H1 (cell line): ENCODE measurements at regions not wholly inside any gene's neighbourhood (a gene's known extent, or its start where the extent isn't known, plus 50 kb on each side); places are given as distances from the start of the nearest gene placed in this dataset.

ENCODE experiments used
- BACH1 ChIP-seq: IDR thresholded peaks from 2 replicates; pipeline ENCODE4 v1.6.1; 2012; ENCODE audit warnings: low read length, improper control_type of control experiment
- CEBPB ChIP-seq: IDR thresholded peaks from 2 replicates; pipeline ENCODE4 v1.6.1; 2012; ENCODE audit warnings: low read depth, low read length
- SP2 ChIP-seq: IDR thresholded peaks from 2 replicates; pipeline ENCODE4 v1.6.1; 2012; ENCODE audit warnings: mild to moderate bottlenecking, low read length, inconsistent platforms
- TF ChIP-seq, protein P1 (sequence below): fragments of 300-600 bp; sonication (generic); IDR thresholded peaks from 2 replicates; pipeline ENCODE4 v1.7.1; 2012; ENCODE audit warnings: low read length, moderate library complexity, mild to moderate bottlenecking, inconsistent platforms; ENCODE audit not compliant: insufficient replicate concordance

DNA sequence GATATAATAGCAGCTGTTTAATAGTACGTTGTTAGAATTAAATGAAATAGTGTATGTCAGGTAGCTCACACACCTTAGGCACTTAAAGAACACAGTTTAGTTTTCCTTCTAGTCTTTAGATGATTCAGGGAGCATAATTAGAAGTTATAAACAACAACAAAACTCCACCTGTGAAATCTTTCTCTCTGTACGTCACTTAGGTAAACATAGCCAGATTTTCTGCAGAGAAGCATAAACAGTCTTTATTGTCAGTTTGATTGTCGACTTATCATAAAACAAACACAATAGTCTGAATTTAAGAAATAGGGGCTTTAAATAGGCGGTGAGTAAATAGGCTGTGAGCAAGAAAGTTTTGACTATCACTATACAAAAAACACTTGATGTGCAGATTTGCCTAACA lies 84.6 kb upstream of the PKP2 start (continued):
- TF ChIP-seq, protein P1, sequence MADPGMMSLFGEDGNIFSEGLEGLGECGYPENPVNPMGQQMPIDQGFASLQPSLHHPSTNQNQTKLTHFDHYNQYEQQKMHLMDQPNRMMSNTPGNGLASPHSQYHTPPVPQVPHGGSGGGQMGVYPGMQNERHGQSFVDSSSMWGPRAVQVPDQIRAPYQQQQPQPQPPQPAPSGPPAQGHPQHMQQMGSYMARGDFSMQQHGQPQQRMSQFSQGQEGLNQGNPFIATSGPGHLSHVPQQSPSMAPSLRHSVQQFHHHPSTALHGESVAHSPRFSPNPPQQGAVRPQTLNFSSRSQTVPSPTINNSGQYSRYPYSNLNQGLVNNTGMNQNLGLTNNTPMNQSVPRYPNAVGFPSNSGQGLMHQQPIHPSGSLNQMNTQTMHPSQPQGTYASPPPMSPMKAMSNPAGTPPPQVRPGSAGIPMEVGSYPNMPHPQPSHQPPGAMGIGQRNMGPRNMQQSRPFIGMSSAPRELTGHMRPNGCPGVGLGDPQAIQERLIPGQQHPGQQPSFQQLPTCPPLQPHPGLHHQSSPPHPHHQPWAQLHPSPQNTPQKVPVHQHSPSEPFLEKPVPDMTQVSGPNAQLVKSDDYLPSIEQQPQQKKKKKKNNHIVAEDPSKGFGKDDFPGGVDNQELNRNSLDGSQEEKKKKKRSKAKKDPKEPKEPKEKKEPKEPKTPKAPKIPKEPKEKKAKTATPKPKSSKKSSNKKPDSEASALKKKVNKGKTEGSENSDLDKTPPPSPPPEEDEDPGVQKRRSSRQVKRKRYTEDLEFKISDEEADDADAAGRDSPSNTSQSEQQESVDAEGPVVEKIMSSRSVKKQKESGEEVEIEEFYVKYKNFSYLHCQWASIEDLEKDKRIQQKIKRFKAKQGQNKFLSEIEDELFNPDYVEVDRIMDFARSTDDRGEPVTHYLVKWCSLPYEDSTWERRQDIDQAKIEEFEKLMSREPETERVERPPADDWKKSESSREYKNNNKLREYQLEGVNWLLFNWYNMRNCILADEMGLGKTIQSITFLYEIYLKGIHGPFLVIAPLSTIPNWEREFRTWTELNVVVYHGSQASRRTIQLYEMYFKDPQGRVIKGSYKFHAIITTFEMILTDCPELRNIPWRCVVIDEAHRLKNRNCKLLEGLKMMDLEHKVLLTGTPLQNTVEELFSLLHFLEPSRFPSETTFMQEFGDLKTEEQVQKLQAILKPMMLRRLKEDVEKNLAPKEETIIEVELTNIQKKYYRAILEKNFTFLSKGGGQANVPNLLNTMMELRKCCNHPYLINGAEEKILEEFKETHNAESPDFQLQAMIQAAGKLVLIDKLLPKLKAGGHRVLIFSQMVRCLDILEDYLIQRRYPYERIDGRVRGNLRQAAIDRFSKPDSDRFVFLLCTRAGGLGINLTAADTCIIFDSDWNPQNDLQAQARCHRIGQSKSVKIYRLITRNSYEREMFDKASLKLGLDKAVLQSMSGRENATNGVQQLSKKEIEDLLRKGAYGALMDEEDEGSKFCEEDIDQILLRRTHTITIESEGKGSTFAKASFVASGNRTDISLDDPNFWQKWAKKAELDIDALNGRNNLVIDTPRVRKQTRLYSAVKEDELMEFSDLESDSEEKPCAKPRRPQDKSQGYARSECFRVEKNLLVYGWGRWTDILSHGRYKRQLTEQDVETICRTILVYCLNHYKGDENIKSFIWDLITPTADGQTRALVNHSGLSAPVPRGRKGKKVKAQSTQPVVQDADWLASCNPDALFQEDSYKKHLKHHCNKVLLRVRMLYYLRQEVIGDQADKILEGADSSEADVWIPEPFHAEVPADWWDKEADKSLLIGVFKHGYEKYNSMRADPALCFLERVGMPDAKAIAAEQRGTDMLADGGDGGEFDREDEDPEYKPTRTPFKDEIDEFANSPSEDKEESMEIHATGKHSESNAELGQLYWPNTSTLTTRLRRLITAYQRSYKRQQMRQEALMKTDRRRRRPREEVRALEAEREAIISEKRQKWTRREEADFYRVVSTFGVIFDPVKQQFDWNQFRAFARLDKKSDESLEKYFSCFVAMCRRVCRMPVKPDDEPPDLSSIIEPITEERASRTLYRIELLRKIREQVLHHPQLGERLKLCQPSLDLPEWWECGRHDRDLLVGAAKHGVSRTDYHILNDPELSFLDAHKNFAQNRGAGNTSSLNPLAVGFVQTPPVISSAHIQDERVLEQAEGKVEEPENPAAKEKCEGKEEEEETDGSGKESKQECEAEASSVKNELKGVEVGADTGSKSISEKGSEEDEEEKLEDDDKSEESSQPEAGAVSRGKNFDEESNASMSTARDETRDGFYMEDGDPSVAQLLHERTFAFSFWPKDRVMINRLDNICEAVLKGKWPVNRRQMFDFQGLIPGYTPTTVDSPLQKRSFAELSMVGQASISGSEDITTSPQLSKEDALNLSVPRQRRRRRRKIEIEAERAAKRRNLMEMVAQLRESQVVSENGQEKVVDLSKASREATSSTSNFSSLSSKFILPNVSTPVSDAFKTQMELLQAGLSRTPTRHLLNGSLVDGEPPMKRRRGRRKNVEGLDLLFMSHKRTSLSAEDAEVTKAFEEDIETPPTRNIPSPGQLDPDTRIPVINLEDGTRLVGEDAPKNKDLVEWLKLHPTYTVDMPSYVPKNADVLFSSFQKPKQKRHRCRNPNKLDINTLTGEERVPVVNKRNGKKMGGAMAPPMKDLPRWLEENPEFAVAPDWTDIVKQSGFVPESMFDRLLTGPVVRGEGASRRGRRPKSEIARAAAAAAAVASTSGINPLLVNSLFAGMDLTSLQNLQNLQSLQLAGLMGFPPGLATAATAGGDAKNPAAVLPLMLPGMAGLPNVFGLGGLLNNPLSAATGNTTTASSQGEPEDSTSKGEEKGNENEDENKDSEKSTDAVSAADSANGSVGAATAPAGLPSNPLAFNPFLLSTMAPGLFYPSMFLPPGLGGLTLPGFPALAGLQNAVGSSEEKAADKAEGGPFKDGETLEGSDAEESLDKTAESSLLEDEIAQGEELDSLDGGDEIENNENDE, result no peak
- TF ChIP-seq CEBPB (no peak), BACH1 (no peak), SP2 (no peak)
- TF ChIP-seq, all 59 proteins: peak for 0
